DMS153 (cell line): ENCODE measurements at regions not wholly inside any gene's neighbourhood (a gene's known extent, or its start where the extent isn't known, plus 50 kb on each side); places are given as distances from the start of the nearest gene placed in this dataset.
"Not testable (repeated sequence)": the region's sequence is repeated elsewhere in the genome, so short reads cannot be mapped to it uniquely, and the experiment has no call there.

Source experiments
- DNase-seq: peaks from one replicate; lab custom pipeline; 2025; lab: John Stamatoyannopoulos, UW

DNA sequence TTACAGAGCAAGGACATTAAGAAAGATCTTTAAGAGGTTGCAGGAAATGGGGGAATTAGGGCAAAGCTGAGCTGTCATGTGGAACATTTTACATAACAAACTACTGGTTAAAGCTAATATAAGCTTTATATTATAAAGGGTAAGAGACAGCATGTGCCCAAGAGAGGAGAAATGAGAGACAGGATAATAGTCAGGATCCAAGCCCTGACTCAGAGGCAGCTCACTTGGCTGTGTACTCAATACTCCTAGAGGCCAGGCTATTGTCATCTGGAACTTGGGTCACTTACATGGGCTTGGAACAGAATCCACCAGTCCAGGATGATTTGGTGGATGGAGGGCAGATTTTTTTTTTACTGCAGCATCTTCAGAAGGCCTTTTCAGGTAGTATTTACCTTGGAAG is 418.6 kb upstream of the ZMIZ1 start:
- no peak for DNase-seq

DNA sequence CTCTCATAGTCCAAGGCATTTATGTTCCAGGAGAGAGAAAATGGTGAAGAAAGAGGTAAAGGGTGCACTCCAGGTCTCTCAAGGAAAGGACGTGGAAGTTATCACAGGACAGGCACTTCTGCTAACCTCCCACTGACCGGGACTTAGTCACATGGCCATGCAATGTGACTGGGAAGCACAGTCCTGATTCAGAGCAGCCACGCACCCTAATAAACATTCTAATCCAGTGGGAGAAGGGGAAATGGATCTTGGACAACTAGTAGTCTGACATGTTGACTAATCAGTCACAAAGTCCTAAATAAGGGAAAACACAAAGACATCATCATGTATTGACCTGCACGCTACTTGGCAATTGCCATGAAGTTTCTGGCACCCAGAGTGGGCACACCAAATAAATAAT is 417.5 kb upstream of the ZMIZ1 start:
- DNase-seq, result no peak

DNA sequence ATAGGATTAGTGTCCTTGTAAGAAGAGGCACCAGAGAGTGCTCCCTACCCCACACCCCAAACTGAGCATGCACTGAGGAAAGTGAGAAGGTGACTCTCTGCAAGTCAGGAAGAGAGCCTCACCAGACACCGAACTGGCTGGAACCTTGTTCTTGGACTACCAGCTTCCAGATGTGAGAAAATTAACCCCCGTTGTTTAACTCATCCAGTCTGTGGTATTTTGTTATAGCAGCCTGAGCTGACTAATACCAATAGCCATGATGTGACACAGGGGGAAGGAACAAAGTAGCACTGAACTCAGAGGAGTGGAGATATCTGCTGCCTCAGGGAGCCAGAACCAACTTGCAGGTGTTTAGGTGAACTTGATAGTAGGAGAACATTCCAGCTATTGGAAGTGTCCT is 415.2 kb upstream of the ZMIZ1 start:
- no peak for DNase-seq

DNA sequence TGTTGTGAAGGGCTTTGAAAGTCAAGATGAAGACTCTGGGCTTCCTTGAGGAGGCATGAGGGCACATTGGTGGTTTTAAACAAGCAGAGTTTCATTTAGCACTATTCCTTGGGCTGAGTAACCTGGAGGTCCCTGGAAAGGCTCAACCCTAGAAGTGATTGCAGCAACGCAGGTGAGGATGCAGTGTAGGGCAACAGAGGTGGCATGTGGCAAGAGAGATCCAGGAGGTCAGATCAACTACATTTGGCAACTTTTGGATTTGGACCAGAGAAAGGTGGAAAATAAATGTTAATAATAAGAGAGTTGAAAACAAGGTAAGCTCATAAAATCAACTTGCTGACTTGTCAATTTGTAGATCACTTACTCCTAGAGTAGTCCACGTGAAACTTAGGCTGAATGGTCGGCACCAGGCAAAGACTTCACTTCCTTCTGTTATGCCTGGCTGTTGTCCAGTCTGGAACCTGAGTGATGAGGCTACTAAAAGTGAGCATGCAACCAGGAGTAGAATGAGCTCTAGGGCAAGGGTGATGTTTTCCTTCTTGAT is 414.6 kb upstream of the ZMIZ1 start:
- DNase-seq, result no peak

DNA sequence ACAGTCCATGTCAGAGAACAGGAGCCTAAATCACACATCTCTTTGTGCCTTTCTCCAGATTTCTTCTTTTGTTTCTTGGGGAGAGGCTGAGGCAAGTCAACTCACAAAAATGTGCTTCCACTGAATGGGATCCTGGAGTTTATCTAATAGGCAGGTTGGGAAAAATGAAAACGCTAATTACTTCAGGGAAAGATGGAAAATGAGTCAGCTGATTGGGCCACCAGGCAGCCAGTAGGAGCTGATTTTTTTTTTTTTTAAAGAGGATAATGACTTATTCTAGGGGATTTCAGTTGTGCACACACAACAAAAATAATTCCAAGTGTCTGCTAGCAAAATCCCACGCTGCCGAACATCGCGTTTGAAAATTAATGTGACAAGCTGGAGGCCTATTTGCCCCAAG is 412.8 kb upstream of the ZMIZ1 start:
- DNase-seq, result no peak

DNA sequence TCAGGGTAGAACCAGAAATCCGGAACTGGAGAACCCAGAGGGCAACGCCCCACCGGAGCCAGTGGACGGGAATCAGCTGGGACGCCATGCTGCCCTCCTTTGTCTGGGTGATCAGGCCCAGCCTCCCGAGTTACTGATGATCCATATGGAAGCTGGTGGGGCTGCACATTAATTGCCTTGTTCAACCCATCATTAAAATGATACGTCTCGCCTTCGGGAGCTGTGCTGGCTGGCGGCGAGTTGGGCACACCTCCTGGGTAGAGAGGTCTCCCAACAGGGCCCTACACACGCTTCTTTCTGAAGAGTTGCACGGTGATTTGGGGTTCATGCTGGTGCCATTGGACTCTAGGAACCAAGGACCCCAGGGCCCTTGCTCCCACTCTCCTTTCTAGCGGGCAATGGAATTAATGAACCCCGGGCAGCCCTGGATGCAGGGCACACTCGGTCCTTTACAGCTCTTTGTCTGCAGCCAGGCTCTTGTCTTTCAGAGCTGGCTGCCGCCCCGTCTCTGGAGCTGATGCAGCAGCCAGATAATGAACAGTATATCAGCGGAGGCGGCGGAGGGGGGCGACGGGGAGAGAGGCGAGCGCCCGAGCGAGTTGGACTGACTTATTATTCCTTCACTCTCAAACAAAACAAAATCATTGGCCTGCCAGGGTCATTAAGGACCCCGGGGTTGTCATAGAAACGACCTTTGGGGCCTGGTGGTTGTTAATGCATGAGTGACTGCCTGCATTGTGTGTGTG is 412.2 kb upstream of the ZMIZ1 start:
- no peak for DNase-seq

DNA sequence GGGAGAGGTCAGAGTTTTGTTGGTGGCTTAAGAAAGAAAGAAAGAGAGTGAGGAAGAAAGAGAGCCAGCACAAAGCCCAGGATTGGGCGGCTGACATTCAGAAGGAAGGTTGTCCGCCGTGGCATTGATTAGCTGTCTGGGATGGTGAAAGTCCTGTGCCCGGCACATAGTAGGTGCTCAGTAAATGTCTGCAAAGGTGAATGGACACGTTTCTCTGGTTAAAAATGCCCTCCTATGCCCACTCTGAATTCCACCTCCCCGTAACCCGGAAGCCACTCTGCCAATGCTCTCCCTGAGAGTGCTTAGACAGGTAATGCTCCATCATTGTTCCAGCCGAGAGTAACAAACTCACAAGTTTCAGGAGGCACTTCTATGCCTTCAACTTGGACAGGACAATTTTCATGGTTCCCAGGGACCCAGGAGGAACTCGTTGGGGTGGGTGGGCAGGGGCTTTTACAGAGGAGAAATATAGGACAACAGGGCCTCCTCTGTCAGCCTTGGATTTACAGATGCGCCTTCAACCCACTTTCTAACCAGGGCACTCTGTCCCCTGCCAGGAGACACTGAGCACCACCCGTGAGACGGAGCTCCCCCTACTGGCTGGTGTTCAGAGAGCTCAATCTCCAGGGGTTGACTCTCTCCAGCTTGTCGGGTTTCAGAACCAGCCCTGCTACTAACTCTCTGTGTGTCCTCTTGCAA is 411.5 kb upstream of the ZMIZ1 start:
- DNase-seq, result peak; percentile 34

DNA sequence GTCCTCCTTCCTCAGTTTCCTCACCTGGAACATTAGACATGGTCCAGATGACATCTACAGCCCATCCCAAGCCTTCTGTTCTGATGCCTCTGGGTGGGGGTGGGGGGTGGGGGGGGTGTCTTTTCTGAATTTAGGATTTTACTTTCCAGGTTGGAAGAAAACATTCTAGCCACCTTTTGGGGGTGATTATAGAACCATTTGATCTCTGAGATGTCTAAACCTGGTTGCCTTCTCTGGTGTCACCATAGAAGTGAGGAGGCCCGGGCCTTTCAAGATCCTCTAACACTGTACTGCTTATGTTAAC is 411.0 kb upstream of the ZMIZ1 start:
- DNase-seq, result no peak

DNA sequence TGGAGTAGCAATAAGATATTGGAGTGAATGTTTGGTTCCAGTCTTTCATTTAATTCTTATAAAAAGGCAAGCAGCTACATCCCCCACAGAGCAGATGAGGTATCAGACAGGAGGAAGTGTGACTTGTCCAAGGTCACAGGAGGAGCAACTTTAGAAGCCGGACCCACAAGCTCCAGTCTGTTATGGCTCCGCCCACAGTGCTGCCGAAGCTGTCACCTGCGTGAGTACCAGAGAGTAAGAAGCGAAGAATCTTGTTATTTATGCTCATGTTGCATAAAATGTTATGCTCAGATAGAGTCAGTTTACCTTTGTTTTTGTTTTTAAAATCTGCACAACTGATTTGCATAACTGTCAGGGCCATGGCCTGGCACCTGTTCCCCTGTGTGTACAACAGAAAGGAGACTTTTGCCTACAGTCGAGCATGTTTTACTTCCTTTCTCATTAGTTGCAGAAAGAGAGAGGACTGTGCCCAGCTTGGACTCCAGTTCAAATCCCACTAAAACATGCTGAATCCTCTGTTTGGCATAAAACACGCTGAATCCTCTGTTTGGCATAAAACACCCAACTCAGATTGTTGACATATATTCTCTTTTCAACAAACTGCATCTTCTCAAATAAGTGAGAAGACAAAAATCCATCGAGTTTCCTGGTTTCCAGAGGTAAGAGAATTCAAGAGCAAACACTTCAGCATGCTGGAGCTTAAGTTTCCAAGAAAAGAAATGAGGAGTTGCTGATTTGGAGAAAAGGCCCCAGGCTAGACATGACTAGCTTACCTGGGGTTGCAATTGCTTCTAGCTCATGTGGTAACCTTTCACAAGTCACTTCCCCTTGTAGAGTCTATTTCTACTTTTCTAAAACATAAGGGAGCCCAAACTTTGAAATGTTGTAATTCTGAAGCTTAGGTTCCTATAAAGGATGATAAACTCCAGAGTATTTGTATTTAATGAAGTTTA is 409.8 kb upstream of the ZMIZ1 start:
- no peak for DNase-seq

DNA sequence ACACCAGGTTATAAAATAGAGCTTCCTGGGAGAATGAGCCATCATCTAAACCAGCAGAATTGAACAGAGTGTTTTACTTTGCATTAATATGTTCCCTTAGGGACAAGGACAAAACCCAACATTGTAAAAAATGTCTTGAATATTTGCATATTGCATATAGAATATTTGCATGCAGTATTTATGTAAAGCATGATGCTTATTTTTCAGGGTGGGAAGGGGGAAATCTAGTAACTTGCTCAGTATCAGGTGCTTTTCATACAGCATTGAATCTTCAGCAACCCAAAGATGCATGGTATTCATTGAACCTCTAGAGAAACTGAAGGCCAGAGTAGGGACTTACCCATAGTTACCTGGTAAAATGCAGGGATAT is 409.2 kb upstream of the ZMIZ1 start:
- no peak for DNase-seq

DNA sequence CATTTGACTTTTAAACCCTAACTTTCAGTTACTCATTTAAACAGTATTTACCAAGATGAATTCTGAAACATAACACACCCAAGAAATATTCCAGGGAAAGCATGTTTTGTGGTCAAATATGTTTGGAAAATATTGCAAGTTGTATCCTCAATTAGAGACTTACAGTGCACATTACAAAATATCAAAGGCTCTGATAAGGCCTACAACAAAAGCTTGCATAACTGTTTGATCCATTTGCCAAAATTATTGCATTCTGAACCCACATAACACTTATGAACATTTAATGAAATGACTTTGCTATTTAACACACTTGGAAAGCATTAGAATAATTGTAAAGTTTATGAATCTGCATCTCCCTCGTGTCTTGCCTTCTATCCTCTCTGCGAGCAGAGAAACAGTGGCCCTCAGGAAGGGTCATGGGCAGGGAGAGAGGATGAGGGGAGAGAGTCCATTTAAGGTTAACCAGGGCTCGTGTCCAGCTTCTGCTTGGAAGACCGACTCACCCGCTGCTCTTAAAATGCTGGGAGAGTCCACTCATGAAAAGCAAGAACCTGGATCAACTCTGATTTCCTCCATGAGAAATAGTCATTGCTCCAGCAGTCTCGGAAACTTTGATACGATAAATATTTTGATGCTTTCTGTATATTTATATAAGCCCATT is 408.2 kb upstream of the ZMIZ1 start:
- no peak for DNase-seq

DNA sequence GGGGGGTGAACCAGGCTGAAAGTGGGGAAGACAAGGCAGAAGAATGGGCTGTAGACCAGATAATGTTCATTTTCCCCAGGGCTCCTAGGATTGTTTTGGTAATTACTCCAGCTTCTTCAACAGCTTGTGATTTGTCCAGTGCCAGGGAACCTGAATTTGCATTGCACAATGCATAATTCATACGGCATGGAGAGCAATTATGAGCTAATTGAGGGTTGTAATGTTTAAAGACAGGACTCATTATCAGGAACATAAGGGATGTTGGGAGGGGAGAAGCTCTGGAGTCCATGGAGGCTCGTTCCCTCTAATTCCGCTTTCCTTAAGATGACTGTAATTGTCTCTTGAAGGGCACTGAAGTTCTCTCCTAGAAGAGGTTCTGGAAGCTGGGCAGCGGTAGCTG is 405.0 kb upstream of the ZMIZ1 start:
- DNase-seq, result no peak

DNA sequence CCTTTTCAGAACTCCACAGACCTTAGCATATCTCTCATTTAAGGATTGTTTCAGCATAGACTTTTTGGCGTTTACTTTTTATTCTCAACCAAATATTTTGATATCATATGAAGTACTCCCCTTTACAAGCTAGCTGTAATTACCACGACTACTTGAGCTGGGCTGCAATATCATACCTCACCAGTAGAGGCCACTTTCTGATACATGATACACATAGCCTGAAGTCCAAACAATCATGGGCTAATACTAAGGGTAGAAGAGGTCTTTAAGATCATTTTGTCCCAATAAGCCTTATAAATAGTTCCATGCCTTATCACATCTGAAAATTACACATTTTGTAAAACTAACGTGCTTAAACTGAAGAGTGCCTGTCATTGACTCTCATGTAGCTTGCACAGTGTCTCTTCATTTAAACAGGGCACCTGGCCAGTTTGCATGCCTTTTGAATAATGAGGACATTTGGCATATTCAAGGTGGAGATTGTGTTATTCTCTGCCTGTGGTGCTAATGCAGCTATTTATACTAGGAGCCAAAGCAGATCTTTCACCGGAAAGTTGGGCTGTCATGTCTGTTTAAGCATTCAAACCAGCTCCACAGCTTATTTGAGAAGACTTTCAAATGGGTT is 403.7 kb upstream of the ZMIZ1 start:
- no peak for DNase-seq

DNA sequence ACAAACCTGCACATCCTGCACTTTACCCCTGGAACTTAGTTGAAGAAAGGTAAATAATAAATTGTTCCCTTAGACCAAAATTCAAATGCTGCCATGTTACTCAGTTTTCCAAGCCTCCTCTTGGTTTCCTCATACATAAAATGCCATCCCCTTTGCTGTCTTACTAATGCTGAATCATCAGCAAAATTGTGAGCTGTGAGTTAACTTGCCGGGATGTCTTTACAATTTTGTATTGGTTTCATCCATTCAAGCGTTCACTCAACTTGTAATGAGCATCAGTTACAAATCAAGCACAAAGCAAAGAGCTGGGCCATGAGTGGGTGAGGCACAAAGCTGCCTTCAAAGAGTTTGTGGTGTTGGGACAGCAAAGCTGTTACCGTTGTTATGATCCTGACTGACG is 395.8 kb upstream of the ZMIZ1 start:
- no peak for DNase-seq

DNA sequence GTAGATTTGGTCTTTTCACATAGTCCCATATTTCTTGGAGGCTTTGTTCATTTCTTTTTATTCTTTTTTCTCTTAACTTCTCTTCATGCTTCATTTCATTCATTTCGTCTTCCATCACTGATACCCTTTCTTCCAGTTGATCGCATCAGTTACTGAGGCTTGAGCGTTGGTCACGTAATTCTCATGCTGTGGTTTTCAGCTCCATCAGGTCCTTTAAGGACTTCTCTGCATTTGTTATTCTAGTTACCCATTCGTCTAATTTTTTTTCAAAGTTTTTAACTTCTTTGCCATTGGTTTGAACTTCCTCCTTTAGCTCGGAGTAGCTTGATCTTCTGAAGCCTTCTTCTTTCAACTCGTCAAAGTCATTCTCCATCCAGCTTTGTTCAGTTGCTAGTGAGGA is 387.6 kb upstream of the ZMIZ1 start:
- not testable (repeated sequence) for DNase-seq

DNA sequence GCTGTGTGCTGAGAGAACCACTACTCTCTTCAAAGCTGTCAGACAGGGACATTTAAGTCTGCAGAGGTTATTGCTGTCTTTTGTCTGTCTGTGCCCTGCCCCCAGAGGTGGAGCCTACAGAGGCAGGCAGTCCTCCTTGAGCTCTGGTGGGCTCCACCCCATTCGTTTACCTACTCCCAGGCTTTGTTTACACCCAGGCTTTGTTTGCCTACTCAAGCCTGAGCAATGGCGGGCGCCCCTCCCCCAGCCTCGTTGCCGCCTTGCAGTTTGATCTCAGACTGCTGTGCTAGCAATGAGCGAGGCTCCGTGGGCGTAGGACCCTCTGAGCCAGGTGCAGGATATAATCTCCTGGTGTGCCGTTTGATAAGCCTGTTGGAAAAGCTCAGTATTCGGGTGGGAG is 386.8 kb upstream of the ZMIZ1 start:
- DNase-seq, result not testable (repeated sequence)

DNA sequence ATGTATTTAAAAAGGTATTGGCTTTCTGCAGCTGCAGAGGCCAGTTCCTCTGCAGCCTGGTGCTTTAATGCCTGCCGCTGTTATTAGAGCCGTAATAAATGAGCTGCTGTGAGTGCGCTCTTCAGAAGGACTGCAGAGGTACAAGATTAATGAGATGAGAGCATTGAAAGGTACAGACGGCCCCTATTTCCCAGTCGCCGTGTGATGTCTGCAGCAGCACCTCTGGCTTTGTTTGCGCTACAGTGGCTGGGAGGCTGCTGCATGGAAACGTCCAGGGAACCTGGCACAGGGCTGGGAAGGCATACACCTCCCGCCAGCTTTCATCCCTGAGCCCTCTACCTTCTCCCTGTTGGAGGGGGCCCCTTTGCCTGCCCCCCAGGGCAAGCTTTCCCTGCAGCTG is 383.8 kb upstream of the ZMIZ1 start:
- peak; percentile 94 for DNase-seq

DNA sequence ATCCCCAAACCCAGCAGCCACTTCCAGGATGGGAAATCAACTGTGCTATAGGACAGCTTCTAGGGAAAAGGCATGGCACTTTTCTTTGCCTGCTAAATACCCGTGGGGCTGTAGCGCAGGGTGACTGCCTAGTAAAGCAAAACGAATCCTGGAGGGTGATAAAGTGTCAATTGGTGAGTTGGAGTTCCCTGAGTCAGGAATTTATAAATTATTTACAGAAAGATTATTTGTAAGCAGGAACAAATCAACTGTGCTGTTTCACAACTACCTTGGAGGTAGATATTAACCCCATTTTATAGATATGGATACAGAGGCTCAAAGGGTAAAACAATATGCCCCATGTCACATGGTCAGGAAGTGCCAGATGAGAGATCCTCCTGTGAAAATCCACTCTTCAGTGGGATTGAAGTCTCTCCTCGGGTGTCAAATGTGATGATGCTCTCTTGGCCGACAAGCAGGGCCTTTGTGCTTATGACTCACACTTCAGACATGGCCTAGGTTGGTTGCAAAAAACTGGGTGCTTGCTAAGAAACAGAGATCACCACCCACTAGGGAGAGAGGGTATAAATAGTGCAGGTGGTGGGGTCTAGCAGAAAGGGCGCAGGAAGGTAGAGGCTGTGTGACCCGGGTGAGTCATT is 383.2 kb upstream of the ZMIZ1 start:
- no peak for DNase-seq

DNA sequence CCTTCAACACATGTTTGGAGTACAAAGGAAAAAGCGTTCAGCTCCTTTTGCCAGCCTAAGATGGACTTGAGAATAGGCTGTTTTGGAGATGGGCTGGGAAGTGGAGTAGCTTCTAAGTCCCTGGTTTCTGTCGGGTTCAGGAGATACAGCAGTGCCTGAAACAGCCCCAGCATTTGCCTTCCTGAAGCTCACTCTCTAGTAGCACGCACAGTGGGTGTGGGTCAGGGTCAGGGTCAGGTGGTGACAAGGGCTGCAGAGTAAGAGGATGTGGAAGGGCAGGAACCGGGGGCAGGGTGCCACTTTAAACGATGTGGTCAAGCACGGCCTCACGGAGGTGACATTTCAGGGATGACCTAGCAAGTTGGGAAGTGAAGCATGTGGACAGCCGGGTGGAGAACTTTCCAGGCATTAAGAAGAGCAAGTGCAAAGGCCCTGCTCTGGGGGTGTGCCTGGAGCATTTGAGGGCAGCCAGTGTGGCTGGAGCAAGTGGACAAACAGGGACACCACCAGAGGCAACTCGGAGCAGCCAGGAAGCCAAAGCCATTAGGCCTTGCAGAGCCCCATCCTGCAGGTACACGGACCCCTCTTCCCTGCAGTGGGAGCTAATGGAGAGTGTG is 382.2 kb upstream of the ZMIZ1 start:
- no peak for DNase-seq

DNA sequence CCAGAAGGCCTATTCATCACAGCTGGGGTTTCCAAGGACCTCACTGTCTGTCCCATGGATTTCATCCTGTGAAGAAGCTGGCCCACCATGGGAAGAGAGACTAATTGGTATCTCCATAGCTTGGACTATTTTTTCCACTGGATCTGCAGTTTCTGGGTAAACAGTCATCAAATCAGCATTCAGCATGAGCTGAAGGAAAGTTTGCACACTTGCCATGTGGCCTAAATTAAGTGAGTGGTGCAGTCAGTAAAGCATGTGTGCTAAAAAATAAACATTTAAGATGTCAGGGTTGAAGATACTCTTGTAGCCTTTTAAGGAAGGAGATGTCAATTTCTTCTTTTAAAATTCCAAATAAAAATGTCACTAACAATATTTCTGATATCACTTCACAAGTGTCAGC is 381.1 kb upstream of the ZMIZ1 start:
- DNase-seq, result no peak
